HG02759 (cell line): ENCODE measurements at regions not wholly inside any gene's neighbourhood (a gene's known extent, or its start where the extent isn't known, plus 50 kb on each side); places are given as distances from the start of the nearest gene placed in this dataset.
"Not testable (repeated sequence)": the region's sequence is repeated elsewhere in the genome, so short reads cannot be mapped to it uniquely, and the experiment has no call there.

Experiments
- ATAC-seq: cut with Tn5 transposase; IDR thresholded peaks from one replicate; pipeline ENCODE4 v1.9.1; 2021; ENCODE audit warnings: mild to moderate bottlenecking, moderate library complexity; ENCODE audit not compliant: unreplicated experiment

DNA sequence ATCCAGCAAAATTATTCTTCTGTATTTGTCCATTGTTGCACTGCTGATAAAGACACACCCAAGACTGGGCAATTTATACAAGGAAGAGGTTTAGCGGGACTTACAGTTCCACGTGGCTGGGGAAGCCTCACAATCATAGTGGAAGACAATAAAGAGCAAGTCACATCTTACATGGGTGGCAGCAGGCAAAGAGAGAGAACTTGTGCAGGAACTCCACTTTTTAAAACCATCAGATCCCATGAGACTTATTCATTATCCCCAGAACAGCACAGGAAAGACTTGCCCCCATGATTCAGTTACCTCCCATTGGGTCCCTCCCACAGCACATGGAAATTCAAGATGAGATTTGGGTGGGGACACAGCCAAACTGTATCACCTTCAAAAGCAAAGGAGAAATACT is 286.5 kb upstream of the ECI2 start:
- ATAC-seq = no peak

DNA sequence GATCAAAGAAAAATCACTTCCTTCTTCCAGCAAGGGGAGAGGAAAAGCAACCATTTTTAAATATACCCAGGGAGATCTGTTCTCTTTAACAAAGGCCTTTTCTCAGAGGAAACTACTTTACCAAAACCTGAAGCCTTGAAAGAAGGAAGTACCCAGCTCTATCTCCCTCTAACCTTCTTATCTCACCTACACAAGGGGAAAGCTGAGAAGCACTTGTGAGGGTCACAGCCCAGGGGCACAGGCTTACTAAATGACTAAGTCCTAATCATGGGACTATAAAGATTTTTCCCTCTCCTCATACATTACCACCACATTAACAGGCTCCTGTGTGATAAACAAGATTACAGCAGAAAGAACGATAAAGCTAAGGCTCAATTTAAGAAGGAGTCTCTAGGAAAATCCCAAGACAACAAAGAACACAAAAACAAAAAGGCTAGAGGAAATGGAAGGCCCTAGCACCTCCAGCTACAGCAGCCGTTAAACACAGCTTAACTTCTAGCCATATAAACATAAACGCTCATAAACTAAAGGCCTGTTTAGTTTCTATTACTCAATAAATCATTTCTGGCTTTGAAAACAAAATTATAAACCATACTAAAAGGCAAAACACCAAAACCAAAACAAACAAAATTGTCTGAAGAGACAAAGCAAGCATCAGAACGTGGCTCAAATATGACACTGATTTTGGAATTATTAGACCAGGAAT is 284.9 kb upstream of the ECI2 start:
- no peak for ATAC-seq

DNA sequence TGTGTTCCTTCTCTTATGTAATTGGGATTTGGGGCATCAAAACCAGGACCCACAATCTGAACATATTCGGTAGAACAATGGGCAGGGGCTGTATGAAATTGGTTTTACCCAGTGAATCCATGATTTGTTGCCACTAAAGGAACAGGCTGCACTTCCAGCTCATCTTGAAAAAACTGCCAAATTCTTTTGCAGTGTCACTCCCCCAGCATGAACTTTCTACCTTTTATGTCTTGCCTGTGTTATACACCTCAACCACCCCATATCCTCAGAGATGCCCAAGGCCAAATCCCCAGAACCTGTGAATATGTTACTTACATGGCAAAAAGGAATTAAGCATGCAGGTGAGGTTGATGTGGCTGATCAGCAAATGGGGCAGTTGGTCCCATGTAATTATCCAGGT is 280.2 kb upstream of the ECI2 start:
- ATAC-seq = no peak

DNA sequence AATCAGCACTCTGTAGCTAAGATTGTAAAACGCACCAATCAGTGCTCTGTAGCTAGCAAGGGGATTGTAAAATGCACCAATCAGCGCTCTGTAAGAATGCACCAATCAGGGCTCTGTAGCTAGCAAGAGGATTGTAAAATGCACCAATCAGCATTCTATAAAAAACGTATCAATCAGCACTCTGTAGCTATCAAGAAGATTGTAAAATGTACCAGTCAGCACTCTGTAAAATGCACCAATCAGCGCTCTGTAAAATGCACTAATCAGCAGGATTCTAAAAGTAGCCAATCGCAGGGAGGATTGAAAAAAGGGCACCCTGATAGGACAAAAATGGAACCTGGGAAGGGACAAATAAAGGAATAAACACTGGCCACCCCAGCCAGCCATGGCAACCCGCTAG is 278.7 kb upstream of the ECI2 start:
- ATAC-seq = not testable (repeated sequence)

DNA sequence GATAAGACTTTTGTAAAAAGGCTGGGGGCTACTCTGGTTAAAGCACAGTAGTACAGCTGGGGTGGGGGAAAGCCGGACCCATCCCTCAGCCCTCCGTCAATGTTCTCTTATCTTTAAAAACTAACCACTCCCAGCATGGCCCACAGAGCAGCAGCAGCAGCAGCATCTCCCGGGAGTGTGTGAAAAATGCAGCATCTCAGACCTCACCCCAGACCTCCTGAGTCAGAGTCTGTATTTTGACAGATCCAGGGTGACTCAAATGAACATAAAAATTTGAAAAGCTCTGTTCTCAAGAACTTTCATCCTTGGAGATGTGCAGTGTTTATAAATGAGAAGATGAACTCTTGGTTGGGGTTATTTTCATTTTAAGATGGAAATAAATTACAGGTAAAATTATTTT is 277.7 kb upstream of the ECI2 start:
- ATAC-seq = no peak

DNA sequence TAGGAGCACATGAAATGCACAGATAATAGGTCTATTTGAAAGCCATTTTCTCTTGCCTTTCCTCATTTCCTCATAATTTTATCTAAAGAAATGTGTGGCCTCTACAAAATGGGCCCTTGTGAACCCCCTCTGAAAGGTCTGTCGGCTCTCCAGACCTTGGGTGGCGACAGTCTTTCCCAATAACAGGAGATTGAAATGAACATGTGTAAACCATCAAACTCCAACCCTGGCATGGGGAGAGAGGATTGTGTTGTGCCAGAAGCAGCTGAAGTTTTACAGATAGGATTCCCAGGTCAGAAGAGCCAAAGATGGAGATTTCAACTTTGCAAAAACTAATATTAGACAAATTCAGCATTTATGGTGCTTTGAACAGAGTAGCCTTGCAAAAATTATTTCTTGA is 277.1 kb upstream of the ECI2 start:
- ATAC-seq = no peak

DNA sequence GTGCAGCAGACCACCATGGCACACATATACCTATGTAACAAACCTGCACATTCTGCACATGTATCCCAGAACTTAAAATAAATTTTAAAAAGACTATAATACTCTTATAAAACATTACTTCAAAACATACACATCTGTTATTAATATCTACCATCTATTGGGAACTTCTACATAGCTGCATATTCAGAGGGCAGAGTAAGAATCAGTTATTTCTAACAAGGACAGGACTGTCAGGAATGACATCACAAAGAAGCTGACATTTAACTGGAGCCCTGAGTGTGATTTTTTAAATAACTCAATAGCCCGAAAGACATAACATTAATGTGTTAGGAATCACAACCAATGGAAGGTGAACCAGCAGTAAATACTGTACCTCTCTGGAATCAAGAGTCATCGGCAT is 276.7 kb upstream of the ECI2 start:
- ATAC-seq = no peak

DNA sequence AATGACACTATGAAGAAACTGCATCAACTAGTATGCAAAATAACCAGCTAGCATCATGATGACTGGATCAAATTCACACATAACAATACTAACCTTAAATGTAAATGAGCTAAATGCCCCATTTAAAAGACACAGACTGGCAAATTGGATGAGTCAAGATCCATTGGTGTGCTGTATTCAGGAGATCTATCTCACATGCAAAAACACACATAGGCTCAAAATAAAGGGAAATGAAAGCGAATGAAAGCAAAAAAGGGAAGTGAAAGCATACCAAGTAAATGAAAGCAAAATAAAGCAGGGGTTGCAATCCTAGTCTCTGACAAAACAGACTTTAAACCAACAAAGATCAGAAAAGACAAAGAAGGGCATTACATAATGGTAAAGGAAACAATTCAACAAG is 272.3 kb upstream of the ECI2 start:
- peak; percentile 90 for ATAC-seq

DNA sequence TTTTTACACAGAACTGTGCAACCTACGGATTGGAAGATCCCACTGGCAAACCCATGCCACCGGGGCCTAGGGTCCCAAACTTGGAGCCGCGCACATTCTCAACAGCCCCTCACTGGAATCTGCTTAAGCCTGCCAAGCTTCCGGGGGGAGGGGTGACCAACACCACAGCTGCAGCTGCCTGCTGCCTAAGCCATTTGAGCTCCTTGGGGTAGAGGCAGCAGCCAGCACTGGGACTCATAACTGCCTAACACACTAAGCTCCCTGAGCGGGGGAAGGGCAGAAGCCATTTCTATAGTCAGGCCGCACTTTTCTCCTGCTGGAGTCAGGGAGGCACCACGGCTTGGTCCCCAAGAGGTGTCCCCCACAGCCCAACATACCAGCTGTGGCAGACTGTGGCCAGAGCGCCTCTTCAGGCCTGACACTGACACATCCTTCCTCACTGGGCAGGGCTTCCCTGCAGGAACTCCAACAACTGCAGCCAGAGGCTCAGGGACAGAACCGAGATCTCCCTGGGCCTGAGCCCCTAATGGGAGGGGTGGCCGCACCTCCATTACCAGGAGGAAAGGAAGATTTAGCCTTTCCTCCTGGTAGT is 270.3 kb upstream of the ECI2 start:
- no peak for ATAC-seq

DNA sequence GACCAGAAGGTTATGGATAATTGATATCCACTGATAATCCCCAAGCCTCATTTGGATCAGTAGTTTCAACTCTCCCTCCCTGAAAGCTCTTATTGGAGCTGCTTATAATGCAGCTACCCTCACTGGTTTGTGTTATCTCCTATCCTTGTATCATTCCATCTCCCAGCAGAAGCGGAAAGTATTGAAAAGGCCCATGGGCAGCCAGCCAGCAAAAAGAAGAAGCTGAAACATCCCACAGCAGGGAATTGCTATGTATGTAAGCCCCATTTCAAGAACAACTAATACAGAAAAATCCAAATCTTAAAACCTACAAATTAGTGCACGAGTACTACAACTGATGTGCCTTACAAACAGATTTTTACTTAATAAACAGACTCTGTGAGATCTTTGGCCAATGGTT is 269.0 kb upstream of the ECI2 start:
- ATAC-seq = no peak

DNA sequence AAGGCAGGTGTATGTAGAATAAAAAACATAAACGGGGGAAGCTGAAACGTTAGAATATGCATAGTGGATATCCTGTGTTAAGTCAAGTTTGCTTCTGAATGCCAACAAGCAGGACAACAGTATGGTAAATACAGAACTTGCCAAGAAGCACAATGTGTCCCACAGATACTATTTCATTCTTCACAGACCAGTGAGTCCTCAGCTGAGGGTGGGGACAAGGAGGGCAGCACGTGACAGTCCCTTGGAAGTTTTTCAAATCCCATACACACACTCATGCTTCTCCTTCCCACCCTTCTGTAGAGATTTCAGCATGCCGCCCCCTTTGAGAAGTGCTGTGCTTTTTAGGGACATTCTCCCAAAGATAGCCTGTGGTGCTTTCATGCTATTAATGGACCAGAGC is 268.5 kb upstream of the ECI2 start:
- ATAC-seq = no peak

DNA sequence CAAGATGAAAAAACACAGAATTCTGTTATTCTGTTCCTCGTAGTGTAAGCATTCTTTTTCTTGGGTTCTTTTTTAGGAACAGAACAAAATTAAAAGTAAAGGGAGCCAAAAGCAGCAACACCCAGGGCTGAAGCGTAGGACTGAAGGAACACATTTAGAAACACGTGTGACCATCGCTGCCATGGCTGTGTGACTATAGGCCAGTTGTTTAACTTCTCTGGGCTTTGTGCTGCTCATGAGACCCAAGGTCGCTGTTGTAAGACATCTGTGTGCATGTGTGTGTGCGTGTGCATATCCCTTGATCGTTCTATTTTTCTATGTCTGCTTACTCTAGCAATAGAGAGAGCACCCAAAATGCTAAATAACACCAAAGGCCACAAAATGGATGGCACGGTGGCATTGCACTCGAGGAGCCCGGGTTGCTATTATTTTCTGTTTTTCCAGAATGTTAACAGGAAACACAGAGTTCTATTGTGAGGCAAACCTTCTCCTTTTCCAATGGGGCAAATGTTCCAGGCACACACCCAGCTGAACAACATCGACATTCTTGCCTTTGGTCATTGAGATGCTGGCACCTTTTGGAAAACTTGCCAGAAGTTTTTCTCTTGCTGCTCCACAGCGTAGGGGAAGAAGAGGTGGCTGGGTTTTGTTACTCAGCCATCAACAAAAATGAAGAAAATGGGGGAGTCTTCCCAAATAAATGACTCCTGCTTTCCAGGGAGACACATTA is 267.8 kb upstream of the ECI2 start:
- no peak for ATAC-seq

DNA sequence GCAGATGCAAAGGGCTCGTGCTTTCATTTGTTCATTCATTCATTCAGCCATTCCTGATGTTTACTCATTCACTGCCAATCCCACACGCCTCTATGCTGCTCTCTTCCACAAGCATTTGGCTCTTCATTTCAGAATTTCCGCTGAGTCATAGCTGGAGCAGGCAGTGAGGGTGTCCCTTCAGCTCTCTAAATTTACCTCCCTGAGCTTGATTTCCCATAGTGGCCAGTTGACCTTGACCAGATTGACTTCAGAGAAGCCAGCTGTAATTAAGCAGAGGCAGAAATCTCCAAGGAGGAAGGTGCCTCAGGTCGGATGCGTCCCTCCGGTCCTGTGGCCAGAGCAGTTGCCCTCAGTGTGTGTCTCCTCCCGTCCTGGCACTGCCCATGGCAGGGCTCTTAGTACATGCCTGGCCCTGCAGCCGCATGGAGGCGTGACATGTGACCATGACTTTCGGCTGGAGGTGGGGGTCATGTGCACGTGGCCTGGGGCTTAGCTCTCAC is 267.2 kb upstream of the ECI2 start:
- no peak for ATAC-seq

DNA sequence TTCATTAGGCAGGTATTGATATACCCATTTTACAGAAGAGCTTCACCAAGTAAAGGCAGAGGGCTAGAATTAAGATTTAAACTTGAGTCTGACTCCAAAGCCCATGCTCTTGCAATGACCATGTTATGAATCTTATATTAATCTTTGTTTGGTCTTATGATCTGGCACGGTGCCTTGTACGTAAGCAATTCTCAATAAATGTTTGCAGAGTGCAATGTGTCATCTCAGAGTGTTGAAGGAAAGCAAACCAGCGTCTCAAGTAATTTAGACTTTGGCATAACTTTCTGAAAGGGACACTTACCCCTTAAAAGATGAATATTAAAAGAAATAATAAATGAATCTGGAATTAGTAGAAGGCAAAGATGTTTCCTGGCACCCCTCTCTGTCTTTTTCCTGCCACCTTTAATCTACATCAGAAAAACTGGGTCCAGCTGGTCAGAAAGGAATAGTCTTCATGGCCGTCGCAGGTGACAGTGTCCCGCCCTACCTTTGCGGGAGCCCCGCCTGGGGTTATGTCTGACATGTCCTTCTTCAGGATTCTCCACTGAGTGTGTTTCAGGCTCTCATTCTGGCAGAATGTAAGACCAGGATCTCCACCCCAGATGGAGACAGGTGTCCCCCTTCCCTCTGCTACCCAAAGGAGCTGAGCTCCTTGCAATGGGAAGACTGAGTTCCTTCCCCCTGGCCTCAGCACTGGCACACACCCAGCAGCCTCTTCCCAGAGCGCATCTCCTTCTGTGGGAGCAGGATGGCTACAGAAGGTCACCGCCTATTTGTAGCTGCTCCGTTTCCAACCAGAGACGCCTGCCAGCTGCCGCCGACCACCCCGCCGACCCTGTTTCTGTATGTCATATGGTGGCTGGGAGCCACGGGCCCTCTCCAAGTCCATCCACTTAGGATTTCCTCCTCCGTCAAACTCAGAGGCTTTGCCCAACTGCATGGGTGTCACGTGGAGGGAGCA is 266.3 kb upstream of the ECI2 start:
- ATAC-seq = no peak

DNA sequence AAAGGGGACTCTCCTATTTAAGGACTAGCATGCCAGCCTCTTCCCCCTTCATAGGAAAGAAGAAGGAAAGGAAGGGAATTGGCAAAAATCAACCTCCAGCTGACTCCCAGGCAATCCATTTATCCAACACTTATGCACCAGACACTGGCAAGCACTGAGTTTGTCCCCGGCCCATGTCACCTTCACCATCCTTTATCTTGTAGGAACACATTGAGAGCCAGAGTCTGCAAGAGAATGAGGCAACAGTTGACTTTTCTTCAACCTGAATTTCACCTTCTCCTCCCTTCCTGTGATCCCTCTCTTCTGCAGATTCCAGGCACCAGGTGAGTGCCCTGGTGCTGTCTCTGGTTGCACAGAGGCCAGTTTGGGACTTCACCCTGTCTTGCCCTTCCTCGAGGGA is 264.3 kb upstream of the ECI2 start:
- ATAC-seq = no peak

DNA sequence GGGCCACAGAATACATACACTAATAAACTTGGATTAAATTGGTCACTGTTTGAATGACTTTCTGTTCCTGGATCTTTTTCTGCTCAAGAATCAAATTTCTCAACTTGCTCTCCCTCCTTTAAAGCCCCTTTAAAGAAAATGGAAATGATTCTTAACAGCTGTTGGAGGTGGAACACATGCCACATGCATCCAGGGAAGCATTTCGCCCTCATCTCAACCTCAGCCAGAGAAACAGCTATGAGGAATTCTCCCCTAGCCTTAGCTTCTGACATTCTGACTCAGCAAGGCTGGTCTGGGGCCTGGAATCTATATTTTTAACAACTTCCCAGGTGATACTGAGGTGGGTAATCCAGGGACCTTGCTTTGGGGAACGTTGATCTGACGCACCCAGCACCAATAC is 263.4 kb upstream of the ECI2 start:
- ATAC-seq = no peak

DNA sequence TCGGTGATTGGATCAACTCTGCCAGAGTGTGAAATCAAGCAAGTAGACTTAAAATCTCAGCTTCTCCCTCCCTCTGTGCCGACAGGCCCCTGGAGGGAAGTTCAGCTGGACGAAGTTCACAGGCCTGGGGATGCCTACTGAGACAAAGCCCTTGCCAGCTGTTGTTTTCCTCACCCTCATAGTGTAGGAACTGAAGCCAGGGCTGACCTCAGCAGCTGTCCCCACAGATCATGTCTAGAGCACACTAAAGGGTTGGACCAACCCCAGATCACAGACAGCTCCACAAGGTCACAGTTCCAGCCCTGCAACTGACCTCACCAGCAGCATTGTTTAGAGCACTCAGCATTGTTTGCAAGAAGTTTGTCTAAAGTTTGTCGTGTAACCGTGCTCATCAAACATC is 261.9 kb upstream of the ECI2 start:
- no peak for ATAC-seq

DNA sequence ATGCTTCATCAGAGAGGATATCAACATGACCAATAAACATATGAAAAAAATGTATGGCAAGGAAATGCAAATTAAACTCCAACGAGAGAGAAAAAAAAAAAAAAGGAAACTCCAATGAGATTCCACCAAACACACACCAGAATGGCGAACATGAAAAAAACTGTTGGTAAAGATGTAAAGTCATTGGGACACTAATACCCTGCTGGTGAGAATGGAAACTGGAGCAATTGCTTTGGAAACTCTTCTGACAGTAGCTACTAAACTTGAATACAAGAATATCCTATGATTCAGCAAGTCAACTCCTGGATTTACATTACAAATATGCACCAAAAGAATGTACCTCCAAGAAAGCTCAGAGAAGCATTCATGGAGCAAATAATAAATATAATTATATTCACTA is 260.7 kb upstream of the ECI2 start:
- no peak for ATAC-seq

DNA sequence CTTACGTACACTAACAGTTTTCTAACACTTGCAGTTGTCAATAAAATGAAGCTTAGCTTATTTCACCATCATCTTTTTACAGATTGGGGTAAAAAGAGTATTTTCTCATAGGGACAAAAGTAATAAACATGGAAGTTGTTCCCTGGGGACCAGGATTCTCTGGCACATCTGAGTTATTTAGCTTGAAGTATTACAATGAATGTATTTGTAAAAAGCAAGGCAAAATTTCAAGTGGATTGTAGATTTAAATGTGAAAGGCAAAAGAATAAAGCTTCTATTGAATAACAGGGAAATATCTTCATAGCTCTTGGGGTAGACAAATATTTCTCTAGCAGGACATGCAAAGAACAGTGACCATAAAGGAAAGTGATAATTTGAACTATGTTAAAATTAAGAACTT is 260.0 kb upstream of the ECI2 start:
- ATAC-seq = no peak

DNA sequence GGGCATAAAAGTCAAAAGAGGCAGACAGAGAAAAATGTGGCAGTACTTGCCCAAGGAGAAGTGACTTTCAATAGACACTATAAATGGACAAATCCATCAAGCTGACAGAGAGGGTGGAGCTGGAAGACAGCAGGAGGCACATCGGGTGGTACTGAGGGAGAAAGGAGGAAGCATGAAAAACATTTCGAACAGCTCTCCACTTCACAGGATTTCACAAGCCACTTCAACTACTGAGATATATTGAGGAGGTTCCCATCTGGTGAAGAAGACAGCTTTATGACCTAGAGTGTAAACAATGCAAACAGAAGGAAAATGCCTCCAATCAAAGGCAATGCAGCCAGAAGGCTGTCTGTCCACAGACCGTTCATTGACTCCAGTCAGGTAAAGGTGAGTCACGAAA is 259.4 kb upstream of the ECI2 start:
- no peak for ATAC-seq

DNA sequence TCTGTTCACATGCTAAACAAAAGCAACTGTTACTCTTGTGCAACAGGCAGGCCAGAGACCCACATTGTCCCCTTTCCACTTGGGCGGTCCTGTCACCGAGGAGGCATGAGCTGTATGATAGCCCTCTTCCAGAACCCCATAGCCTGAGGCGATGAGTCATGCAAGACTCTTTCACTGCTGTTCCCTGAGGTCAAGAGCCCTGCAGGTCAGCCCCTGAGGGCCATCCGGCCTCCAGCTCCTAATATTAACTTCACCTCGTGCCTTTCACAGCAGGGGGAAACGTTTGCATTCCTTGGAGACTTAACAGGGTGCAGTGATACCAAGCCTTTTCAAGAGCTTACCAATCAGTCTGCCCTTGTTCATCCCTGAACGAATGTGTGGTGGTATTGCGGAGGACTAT is 253.3 kb upstream of the ECI2 start:
- no peak for ATAC-seq
